NCI-H82 treated with DMSO at 0.1 percent for 48 hours (cell line): ENCODE measurements at regions not wholly inside any gene's neighbourhood (a gene's known extent, or its start where the extent isn't known, plus 50 kb on each side); places are given as distances from the start of the nearest gene placed in this dataset.
"Not testable (repeated sequence)": the region's sequence is repeated elsewhere in the genome, so short reads cannot be mapped to it uniquely, and the experiment has no call there.

Source experiments
- DNase-seq: peaks from one replicate; lab custom pipeline; 2025; ENCODE audit not compliant: unreplicated experiment; lab: John Stamatoyannopoulos, UW

GRCh38 chr2:129015397-129016285, 697.0 kb upstream of the HS6ST1 start:
- DNase-seq = no peak

GRCh38 chr2:129016972-129017371, 698.3 kb upstream of the HS6ST1 start:
- no peak for DNase-seq

GRCh38 chr2:129024796-129025195, 706.1 kb upstream of the HS6ST1 start:
- no peak for DNase-seq

GRCh38 chr2:129035992-129036391, 717.3 kb upstream of the HS6ST1 start:
- DNase-seq = no peak

- DNase-seq = not testable (repeated sequence)
Observed at GRCh38 chr2:129043677-129044076, 725.0 kb upstream of the HS6ST1 start.

GRCh38 chr2:129046475-129046874, 727.8 kb upstream of the HS6ST1 start:
- not testable (repeated sequence) for DNase-seq

- no peak for DNase-seq
Observed at GRCh38 chr2:129050101-129050500, 731.4 kb upstream of the HS6ST1 start.

- DNase-seq = no peak
Observed at GRCh38 chr2:129055242-129055641, 736.6 kb upstream of the HS6ST1 start.

- no peak for DNase-seq
Observed at GRCh38 chr2:129055824-129056223, 737.2 kb upstream of the HS6ST1 start.

- DNase-seq = no peak
Observed at GRCh38 chr2:129056309-129056958, 737.8 kb upstream of the HS6ST1 start.

- DNase-seq = no peak
Observed at GRCh38 chr2:129056959-129057317, 738.3 kb upstream of the HS6ST1 start.

GRCh38 chr2:129058981-129059380, 740.3 kb upstream of the HS6ST1 start:
- no peak for DNase-seq

- DNase-seq = no peak
Observed at GRCh38 chr2:129059476-129059875, 740.8 kb upstream of the HS6ST1 start.

- no peak for DNase-seq
Observed at GRCh38 chr2:129061069-129061768, 742.6 kb upstream of the HS6ST1 start.

GRCh38 chr2:129061769-129062121, 743.1 kb upstream of the HS6ST1 start:
- DNase-seq = no peak

GRCh38 chr2:129062146-129062912, 743.7 kb upstream of the HS6ST1 start:
- DNase-seq = no peak

GRCh38 chr2:129067070-129067469, 748.4 kb upstream of the HS6ST1 start:
- no peak for DNase-seq

- no peak for DNase-seq
Observed at GRCh38 chr2:129067953-129068352, 749.3 kb upstream of the HS6ST1 start.

- no peak for DNase-seq
Observed at GRCh38 chr2:129068543-129068942, 749.9 kb upstream of the HS6ST1 start.

GRCh38 chr2:129069875-129070594, 751.4 kb upstream of the HS6ST1 start:
- no peak for DNase-seq

GRCh38 chr2:129070663-129071062, 752.0 kb upstream of the HS6ST1 start:
- no peak for DNase-seq
